ENCODE measurements at regions not wholly inside any gene's neighbourhood (a gene's known extent, or its start where the extent isn't known, plus 50 kb on each side); places are given as distances from the start of the nearest gene placed in this dataset.

DNA sequence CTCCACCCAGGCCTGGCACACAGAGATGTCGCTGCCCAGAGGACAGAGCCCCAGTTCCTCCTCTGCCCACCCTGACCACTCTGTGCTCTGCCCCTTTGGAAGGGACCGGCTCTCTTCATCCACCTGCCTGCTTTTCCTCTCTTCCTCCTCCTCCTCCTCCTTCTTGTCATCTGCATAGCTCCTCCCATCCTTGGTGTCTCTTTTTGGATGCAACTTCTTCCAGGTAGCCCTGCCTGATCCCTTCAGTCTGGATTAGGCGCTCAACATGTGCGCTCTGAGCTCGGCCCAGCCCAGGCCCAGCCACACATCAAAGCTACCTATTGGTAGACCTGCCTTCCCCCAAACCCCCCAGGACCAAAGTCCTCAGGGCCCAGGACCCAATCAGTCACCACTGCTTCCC lies 52.6 kb upstream of the RXRA start:
- DNase-seq (ENCODE audit: low read depth) = no peak

- no peak for DNase-seq (ENCODE audit: low read depth)
Observed at GRCh38 chr9:134275375-134275774, 50.9 kb upstream of the RXRA start.

DNA sequence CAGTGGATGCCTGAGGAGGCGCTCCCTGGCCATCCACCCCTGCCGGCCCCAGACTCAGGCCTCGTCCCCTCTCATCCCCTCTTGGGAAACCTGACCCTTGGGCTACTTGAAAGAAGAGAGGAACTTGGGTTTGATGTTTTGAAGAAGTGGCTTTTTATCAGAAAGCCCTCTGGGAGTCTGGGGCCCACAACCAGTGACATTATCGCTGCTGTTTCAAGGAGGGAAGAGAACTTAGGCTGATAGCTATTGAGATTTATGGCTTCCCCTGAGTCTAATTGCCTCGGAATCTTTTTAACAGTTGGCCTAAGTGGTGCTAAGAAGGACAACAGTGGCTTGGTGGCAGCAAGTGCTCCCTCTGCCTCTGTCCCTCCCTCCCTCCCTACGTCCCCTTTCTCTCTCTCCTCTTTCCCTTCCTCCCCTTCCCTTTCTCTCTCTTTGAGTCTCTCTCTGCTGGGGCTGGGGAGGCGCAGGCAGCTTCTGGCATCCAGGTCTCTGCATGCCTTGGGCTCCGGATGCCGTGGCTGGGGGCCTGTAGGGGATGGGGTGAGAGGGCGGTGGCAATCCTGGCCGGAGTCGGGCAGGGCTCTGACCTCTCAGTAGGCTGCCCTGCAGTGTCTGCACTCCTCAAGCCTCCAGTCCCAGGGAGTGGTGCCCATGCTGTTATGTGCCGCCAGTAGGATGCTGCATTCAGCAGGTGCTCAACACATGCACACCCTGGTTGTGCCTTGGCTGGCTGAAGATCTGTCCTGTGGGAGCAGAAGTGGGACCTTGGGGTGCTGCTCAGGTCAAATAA lies 49.6 kb upstream of the RXRA start:
- no peak for DNase-seq (ENCODE audit: low read depth)
